ENCODE measurements at regions not wholly inside any gene's neighbourhood (a gene's known extent, or its start where the extent isn't known, plus 50 kb on each side); places are given as distances from the start of the nearest gene placed in this dataset.

GRCh38 chr1:83086346-83086745 is 912.6 kb downstream of the TTLL7 start:
- H3K4me3 ChIP-seq (ENCODE audit: low read depth, low read length): no peak overlapping the region
- in situ Hi-C loops (cut with HindIII; ENCODE audit: low sequenced_read_pairs): no loop called here
- TF ChIP-seq CTCF (IDR thresholded peaks at IDR 0.05; ENCODE audit: low read depth, low read length): no peak
- DNase-seq (ENCODE audit: low read depth, low spot score): peak; percentile 13

GRCh38 chr1:83083589-83084224 is 915.2 kb downstream of the TTLL7 start:
- no peak overlapping the region for H3K4me3 ChIP-seq (ENCODE audit: low read depth, low read length)
- no peak for TF ChIP-seq CTCF (IDR thresholded peaks at IDR 0.05; ENCODE audit: low read depth, low read length)
- in situ Hi-C loops (cut with HindIII; ENCODE audit: low sequenced_read_pairs): no loop called here
- DNase-seq (ENCODE audit: low read depth, low spot score): no peak

- no peak for TF ChIP-seq CTCF (IDR thresholded peaks at IDR 0.05; ENCODE audit: low read depth, low read length)
- no peak for DNase-seq (ENCODE audit: low read depth, low spot score)
- H3K4me3 ChIP-seq (ENCODE audit: low read depth, low read length): no peak overlapping the region
- in situ Hi-C loops (cut with HindIII; ENCODE audit: low sequenced_read_pairs): no loop called here
These were observed 921.5 kb downstream of the TTLL7 start for GRCh38 chr1:83077411-83077810.

GRCh38 chr1:83075107-83075506 is 923.8 kb downstream of the TTLL7 start:
- TF ChIP-seq CTCF (IDR thresholded peaks at IDR 0.05; ENCODE audit: low read depth, low read length): no peak
- in situ Hi-C loops (cut with HindIII; ENCODE audit: low sequenced_read_pairs): no loop called here
- DNase-seq (ENCODE audit: low read depth, low spot score): no peak

GRCh38 chr1:83067954-83068353 is 931.0 kb downstream of the TTLL7 start:
- no peak for DNase-seq (ENCODE audit: low read depth, low spot score)
- no peak for TF ChIP-seq CTCF (IDR thresholded peaks at IDR 0.05; ENCODE audit: low read depth, low read length)
- in situ Hi-C loops (cut with HindIII; ENCODE audit: low sequenced_read_pairs): no loop called here
- H3K4me3 ChIP-seq (ENCODE audit: low read depth, low read length): no peak overlapping the region

More at GRCh38 chr1:83075107-83075506, 923.8 kb downstream of the TTLL7 start:
- no peak overlapping the region for H3K4me3 ChIP-seq (ENCODE audit: low read depth, low read length)

GRCh38 chr1:83065952-83066727 is 932.8 kb downstream of the TTLL7 start:
- DNase-seq (ENCODE audit: low read depth, low spot score): peak; percentile 13
- no peak overlapping the region for H3K4me3 ChIP-seq (ENCODE audit: low read depth, low read length)
- TF ChIP-seq CTCF (IDR thresholded peaks at IDR 0.05; ENCODE audit: low read depth, low read length): no peak
- in situ Hi-C loops (cut with HindIII; ENCODE audit: low sequenced_read_pairs): no loop called here

All from astrocyte of the spinal cord (primary cell).